UCSD-AML1 (cell line): ENCODE measurements at regions not wholly inside any gene's neighbourhood (a gene's known extent, or its start where the extent isn't known, plus 50 kb on each side); places are given as distances from the start of the nearest gene placed in this dataset.
"Not testable (repeated sequence)": the region's sequence is repeated elsewhere in the genome, so short reads cannot be mapped to it uniquely, and the experiment has no call there.

ENCODE experiments used
- DNase-seq: peaks from one replicate; lab custom pipeline; 2025; ENCODE audit not compliant: unreplicated experiment; lab: John Stamatoyannopoulos, UW

GRCh38 chr5:53733853-53734252 lies 173.4 kb downstream of the NDUFS4 start:
- no peak for DNase-seq

GRCh38 chr5:53738105-53738504 lies 177.7 kb downstream of the NDUFS4 start:
- no peak for DNase-seq

- DNase-seq, result no peak
Measured at GRCh38 chr5:53739111-53739510, 178.7 kb downstream of the NDUFS4 start.

GRCh38 chr5:53749621-53750020 lies 189.2 kb downstream of the NDUFS4 start:
- DNase-seq, result no peak

DNA sequence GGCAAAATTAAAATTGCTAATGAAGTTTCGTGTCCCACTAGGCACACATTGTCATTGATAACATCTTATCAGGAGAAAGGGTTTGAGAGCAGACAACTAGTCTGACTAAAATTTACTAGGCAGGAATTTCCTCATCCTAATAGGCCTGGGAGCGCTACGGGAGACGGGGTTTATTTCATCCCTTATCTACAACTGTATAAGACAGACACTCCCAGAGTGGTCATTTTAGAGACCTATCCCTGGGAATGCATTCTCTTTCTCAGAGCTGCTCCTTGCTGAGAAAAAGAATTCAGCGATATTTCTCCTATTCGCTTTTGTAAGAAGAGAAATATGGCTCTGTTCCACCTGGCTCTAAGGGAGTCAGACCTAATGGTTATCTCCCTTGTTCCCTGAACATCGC lies 191.8 kb downstream of the NDUFS4 start:
- not testable (repeated sequence) for DNase-seq

DNA sequence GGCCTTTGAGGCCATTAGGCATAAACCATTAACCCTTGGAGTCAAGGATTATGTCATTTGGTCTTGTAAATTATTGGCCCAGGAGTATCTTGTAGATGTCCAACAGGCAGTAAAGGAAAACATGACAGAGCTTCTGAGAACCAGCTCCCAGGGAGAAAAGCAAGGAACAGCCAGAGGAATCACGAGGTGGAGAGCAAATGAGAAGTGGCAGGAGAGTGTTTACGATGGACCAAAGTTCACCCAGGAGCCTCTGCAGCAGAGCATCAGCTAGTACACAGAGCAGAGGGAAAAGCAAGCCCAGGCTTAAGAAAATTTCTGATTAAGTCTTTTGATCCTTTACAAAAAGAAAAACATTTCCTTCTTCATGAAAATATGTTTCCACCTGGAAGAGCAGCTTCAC lies 206.2 kb downstream of the NDUFS4 start:
- DNase-seq, result no peak

DNA sequence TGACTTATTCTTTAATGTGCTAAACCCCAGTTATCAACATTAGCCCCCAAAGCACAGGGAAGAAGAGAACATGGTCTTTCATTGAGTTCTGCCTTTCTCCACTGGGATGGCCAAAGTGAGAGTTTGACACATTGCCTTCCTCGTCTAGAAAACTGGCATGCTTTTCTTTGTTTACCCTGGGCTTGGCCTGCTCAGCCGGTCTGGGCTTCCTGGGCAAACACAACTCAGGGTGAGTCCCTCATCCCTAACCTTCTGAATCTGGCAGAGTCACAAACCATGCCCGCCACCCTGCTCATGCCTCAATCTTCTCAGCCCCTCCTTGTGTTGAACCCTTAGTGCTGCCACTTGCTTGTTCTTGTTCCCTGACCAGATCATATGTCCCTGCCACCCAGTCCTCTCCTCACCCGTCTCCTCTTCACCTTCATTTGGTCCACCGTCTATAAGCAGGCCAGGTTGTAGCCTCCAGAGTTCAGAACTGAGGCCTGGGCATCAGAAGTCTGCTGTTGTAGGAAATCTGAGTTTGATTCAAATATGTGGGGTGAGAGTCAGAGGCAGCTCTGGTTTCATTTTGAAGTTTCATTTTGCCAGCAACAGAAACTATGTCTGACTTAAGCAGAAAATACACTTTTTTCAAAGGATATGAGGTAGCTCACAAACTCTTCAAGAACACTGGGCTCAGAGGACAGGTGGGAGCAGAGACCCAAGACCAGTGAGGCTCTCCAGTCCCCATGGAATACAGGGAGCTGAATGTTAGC lies 217.6 kb downstream of the NDUFS4 start:
- no peak for DNase-seq

GRCh38 chr5:53779541-53779981 lies 219.1 kb downstream of the NDUFS4 start:
- DNase-seq, result peak; percentile 12

DNA sequence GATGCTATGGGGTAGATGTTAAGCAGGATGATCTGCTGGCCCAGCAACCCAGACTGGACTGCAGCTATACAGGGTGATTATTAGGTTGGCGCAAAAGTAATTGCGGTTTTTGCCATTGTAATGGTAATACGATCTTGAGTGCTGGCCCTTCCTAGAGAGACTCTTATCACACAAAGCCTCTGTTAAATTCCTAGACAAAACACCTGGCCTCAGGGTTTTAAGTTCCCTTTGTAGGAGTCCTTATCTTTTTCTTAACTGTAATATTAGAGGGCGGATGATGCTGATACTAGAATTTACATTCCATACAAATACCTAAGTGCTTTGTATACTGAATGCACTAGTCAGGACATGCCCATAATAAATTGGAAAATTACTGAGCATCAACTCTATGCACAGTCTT lies 222.2 kb downstream of the NDUFS4 start:
- DNase-seq, result no peak

DNA sequence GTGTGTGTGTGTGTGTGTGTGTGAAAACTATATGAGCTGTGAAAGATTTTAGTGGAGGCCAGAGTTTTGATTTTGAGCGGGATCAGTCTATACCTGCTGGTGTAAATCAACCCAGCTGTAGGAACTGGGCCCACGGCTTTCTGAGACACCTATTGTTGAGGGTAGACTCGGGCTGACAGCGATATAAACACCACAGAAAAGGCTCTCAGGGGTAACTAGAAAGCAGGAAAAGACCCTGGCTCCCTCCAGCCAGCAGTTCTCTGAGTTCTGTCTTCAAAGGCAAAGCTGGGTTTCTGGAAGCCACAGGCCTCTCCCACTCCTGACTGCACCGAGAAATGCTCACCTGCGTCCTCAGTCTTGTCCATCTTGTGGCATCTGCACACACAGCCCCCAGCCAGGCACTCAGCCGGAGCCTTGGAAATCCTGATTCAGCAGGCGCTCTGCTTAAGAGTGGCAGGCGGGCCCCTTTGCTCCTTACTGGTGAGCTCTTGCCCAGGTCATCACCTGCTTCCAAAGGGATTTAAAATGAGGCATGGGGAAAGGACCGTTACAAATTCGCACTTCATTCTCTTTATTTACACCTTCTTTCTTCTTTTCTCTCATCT lies 223.3 kb downstream of the NDUFS4 start:
- DNase-seq, result no peak

GRCh38 chr5:53784596-53784995 lies 224.2 kb downstream of the NDUFS4 start:
- DNase-seq, result no peak

DNA sequence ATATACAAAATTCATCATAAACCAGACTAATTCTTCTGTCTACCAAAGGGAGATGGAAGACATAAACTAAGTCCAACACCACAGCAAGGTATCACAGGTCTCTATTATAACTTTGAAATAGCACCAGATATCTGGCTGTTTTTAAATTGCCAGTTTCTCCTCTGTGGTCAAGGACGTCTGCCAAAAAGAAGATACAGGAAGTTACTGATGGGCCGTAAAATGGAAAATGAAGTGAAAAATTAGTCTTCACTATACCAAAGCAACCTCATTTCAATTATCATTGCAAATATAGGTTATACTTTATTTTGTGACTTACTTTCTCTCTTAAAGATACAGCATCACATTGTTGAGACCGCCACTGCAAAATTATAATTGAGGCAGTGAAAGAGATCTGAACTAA lies 225.5 kb downstream of the NDUFS4 start:
- DNase-seq, result no peak

- no peak for DNase-seq
Measured at GRCh38 chr5:53790026-53790425, 229.6 kb downstream of the NDUFS4 start.

GRCh38 chr5:53792338-53792737 lies 231.9 kb downstream of the NDUFS4 start:
- no peak for DNase-seq

- DNase-seq, result not testable (repeated sequence)
Measured at GRCh38 chr5:53799644-53800043, 239.2 kb downstream of the NDUFS4 start.

GRCh38 chr5:53808392-53808791 lies 248.0 kb downstream of the NDUFS4 start:
- not testable (repeated sequence) for DNase-seq

GRCh38 chr5:53814819-53815218 lies 254.4 kb downstream of the NDUFS4 start:
- DNase-seq, result no peak

DNA sequence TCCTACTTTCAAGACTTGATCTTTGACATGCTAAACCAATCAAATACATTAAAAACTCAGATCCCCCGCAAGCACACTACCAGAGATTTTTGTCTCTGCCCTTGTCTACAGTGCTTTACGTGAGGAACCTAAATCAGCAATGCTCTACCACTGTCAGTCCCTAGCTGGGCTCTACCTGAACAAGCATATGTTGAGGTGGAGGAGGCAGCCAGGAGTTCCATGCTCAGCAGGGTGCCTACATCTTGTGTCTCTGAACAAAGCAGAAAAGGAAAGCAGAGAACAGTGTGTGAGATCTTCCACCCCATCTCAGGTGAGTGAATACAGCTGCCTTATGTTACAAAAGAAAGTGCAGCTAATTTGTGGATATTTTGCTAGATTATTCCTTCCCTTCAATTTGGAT lies 255.0 kb downstream of the NDUFS4 start:
- DNase-seq, result no peak

- DNase-seq, result no peak
Measured at GRCh38 chr5:53817183-53817582, 256.7 kb downstream of the NDUFS4 start.

DNA sequence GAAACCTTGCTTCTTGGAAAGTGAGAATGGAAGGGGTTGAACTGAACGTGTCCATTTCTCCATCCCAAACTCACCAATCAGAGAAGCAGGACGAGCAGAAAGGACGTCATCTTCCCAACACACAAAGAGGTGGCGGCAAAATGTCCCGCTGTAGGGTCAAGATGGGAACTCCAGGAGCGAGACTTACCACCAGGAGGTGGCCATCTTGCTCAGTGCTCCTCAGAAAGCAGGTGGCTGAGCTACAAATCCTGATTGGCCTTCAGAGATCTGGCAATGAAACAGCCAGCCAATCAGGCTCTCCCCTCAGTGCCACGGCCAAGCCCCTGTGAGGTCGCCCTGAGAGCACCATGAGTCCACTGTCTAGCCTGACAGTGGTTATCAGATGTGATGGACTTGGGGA lies 259.0 kb downstream of the NDUFS4 start:
- no peak for DNase-seq

- no peak for DNase-seq
Measured at GRCh38 chr5:53820119-53820801, 259.8 kb downstream of the NDUFS4 start.

DNA sequence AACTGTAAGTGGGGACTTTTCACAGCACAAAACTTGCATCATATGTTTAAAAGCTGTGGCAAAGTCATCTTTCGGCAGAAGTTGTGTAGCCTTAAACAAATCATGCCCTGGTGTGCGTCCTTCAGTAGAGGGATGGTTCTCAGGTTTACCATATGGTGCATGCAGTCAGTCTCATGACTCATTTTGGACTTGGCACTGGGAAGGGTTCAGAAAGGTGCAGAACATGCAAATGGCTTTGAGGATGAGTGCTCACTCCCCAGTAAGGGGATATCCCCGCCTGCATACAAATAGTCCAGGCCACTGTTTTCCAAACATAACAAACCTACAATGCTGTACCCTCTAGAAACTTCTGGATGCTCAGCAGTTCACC lies 260.3 kb downstream of the NDUFS4 start:
- no peak for DNase-seq
